Fibroblast of upper back skin (primary cell): ENCODE measurements at regions not wholly inside any gene's neighbourhood (a gene's known extent, or its start where the extent isn't known, plus 50 kb on each side); places are given as distances from the start of the nearest gene placed in this dataset.
A peak's percentile ranks its signal among the peaks of the same experiment; 100 is the strongest.
"Not testable (repeated sequence)": the region's sequence is repeated elsewhere in the genome, so short reads cannot be mapped to it uniquely, and the experiment has no call there.

Experiments
- DNase-seq: peaks from one replicate; pipeline ENCODE4 v3.0.0-alpha.2; 2013

DNA sequence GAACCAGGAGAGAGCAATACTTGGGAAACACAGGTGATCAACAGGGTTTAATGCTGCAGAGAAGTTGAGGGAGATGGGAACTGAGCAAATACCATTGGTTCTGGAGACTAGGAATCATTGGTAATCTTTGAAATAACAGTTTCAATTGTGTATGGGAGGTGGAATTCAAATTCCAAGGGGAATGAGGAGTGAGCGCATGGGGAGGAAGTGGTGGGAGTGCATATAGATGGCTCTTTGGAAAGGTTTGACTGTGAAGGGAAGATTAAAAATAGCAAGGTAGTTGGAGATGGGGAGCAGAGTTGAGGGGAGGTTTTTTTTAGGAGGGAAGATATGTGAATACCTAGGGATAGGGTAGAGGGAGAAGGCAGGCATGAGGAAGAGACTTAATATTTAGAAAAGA, 51.1 kb upstream of the ROPN1 start:
- no peak for DNase-seq

DNA sequence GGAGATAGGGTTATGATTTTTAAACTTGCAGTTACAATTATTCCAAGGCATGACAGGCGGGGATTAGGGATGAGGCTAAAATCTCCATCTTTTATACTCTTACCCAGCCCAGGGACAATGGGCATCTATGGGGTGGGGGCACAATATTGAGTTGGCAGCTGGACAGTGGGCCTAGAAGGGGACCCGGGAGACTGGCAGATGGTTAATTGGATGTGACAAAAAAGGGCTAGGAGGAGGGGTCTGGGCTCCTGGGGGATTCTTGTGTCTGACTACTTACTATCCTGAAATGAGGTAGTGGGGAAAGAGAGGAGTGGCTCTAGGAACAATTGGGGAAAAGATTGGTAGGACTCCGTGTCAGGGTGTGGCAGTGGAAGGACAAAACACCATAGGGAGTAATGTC, 53.0 kb upstream of the ROPN1 start:
- no peak for DNase-seq

DNA sequence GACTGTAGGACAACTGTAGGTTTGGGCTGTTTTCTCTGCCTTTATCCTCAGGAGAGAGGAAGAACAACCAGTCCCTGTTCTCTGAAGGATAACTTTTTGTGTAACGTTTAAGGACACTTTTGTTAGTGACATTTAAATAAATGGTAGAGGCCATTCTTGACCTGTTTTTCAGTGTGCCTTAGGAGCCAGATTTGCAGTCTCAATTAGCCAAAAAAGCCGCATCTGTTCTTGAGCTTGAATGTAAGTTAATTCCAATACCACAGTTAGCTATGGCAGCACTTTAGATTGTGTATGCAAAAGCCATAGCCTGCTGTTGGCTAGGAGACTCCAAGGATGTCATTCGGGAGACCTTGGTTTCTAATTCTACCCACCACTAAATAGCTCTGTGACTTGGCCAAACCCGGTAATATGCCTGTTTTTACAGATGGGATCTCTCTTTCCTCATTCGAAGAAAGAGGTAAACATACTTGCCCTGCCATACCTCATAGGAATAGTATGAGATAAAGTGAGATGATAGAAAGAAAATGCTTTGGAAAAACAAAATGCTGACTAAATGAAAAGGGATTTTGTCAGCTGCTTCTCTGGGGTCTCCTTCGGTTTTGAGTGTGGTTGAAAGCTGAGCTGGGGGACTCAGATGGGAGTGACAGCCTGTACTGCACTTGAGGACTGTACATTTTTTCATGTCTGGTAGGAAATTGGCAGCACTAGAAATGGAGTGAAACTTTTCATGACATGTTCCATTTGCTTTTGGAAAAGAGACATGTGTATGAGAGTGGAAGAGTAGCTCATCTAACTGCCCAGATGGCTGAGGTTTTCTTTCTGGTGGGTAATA, 57.3 kb upstream of the ROPN1 start:
- DNase-seq = no peak

DNA sequence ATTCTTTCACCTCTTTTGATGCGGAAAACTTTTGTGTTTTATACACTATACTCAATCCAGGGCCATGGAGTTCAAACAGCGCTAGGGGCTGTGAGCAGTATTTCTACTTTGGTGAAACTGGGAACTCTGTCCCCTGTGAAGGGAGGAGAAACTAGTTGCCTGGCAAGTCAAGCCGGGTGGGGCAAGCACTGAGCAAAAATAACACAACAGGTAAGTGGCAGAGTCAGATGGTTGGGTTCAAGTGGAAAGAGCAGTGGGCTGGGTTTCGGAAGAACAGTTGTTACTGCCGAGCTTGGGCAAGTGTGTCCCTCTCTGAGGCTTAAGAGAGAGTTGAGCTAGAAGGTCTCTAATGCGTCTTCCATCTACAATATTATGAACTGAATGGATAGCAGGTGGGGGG, 59.7 kb upstream of the ROPN1 start:
- no peak for DNase-seq

DNA sequence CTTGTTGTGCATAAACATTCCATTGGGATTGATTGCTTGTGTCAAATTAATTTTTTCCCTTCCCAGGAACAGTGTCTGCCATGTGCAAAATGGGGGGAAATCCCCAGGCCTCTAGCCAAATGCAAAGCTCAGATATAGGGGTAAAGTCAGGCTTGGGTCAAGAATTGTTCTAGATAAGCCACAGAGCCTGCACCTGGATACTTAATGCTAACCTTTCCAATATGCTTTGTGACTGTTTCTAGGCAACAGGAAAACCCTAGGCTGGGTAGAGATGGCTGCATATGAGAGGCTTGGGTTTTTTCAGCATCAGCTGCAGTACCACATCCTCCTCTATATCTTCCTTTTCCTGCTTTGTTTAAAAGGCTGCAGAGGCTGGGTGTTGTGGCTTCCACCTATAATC, 61.9 kb upstream of the ROPN1 start:
- no peak for DNase-seq

DNA sequence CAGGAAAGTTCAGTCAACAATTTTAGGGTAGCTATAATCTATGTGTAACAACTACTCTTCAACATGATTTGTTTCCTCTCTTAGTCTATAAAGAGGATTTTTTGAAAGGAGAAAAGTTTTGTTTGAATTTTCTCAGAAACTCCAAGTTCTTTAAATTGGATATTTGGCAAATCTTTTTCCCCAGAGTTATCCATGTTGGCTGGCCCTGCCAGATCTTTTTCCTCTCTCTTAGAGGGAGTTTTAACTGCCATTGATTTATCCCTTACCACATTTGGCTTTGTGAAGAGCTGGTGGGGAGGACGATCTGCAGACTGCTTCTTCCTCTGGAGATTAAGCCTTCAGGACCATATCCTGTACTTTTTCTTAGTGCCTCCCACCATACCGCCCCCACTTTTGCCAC, 64.9 kb upstream of the ROPN1 start:
- DNase-seq = no peak

DNA sequence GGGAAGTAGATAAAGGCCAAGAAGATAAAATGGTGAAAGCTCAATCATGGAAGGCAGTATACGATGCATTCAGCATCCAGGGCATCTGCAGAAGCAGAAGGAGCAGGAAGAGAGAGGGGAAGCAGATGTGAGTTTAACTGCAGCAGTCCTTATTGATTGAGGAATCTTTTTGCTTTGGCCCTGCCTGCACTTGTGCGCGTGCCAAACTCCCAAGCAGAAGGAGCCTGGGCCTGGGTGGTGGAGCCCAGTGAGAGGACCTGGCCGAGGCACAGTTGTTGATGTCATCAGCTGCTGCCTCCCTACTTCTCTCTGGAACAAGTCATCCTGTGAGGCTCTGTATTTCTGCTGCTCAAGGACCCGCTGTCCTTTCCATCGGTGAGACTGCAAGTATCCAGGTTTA, 65.5 kb upstream of the ROPN1 start:
- no peak for DNase-seq

DNA sequence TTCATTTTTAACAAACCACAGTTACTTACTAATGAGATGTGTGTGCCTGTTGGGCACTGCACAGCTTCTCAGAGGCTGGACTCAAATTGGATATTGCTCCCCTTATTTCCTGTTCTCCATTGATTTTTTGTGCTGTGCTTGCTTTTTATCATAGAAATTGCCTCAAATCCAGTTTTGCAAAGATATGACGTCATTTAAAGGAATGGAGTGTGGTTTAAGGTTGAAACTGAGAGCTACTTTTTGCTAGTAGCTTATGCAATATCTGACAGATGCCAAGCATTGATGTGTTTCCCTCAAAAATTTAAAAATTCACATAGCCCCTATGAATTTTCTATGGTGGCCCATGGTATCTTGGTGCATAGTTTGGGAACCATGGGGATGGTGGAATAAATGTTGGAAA, 67.7 kb upstream of the ROPN1 start:
- peak; percentile 80 for DNase-seq

DNA sequence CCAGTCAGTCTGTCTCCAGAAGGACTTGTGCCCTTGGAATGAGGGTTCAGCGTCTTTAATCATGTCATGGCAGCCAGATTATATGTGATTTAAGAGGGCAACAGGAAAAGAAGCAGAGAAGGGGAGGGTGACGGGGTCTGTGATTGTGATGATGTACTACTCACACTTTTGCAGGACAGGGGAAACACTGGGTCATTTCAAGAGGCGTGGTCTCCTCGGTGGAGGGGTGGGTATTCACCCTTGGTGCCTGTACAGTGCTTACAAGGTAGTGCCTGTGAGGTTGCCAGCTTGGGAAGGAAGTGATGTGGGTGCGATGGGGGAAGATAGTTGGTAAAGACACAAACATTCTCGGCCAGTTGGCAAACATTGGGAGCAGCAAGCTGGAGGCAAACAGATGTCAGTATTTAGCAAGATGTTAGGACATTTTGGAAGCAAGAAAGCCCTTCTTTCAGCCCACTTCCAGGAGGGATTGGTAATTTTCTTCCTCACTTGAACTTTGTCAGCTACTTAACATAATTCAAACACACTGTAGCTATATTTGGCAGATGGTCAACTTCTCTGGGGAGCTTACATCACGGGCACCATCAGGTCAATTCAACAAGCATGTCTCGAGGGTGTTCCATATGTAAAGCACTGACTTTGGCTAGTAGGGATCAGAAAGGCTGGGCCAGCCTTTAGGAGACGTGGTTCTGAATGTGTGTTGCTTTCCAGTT, 71.4 kb upstream of the ROPN1 start:
- peak; percentile 77 for DNase-seq

DNA sequence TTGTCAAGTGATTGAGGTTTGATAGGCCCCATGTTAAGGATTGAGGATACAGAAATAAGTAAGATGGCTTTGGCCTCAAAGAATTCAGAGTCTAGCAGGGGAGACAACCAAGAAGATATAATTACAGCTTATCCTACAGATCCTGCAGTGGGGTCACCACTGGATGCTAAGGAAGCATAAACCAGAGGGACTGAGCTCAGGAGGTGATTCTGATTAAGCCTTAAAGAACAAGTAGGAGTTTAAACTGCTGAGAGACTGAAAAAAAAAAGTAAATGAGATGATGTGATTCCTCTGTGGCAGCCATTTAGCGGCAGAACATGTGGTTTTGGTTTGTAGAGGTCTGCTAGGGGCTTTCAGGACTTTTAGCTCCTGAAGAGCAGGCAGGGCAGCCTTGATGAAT, 72.1 kb upstream of the ROPN1 start:
- DNase-seq = peak; percentile 48

DNA sequence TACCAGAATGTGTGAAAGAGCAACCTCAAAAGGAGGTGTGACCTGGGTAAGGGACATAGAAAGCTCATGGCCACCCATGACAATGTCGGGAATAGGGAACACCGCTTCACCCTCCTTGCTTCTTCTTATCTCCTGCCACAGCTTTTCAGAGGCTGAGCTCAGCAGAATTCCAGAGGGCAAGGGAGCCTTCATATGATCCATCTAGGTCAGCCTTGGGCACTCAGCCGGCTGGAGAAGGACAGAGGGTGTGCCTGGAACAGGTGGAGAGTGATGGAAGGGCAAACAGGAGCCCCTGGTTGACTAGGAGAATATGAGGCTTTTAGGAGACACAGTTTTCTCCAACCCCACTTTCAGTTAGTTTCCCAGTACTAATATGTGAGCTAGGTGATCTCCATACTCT, 74.6 kb upstream of the ROPN1 start:
- not testable (repeated sequence) for DNase-seq

DNA sequence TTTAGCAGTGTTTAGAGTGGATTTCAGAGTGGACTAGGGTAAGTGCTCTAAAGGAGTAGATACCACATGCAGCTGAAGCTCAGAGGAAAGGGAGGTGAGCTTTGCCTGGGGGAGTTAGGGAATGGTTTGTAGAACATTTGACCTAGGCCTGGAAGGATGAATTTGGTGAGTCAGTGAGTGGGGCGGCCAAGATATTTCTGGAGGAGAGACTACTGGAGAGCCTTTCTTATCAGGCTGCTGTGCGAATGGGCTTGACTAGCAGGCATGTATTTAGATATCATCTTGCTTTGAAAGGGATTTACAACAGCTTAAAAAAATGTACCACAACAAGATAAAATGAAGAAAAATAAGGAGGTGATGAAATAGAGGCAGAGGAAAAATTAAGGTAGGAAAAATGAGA, 77.8 kb upstream of the ROPN1 start:
- not testable (repeated sequence) for DNase-seq

DNA sequence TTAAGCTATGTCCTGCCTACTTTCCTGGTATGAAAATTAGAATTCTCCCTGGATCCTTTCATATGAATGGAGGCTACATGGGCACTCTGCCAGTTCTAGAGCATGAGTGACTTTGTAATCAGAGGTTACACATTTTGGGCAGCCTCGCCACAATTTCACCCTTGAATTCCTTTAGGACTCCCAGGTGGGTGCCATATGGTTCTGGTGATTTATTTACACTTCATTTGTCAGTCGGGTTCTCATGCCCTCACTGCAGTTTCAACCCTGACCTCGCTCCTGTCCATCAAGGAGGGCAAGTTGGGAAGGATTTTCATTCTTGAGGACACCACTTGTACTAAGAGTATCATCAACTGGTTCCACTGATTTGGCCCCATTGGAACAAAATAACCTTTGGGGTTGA, 83.2 kb upstream of the ROPN1 start:
- not testable (repeated sequence) for DNase-seq

DNA sequence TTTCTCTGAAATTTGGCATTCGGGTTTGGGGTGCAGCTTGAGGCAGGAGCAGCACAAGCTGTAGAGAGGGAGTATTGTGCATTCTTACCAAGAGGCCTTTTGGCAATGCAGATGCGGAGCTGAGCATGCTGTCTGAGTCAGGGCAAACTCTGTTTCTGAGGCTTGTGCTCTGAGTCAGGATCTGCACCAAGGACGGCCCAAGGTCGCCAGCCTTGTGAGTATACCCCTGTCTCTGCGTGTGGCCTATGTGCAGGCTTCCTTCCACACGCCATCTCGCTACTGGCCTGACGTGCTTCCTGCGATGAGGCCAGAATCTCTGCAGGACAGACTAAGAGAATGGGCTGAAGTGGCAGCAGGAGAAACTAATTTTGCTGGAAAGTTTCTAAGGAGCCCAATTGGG, 83.8 kb upstream of the ROPN1 start:
- no peak for DNase-seq

DNA sequence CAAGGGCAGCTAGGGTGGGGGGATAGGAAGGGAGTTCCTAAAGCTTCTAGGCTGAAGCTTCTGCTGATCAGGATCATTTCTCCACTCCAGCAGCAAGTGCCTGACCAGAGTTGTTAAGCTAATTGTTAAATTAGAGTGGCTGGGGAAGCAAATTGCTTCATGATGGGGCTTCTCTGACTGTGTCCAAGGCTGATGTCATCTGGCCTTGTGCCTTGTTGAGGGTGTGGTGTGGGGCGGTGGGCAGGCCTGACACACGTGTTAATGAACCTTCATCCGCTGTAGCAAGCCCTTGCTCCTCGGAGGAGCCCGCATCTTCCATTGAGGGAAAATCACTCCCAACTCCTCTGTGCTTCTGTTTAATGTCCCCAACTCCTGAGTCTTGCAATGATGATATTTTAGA, 84.3 kb upstream of the ROPN1 start:
- no peak for DNase-seq

DNA sequence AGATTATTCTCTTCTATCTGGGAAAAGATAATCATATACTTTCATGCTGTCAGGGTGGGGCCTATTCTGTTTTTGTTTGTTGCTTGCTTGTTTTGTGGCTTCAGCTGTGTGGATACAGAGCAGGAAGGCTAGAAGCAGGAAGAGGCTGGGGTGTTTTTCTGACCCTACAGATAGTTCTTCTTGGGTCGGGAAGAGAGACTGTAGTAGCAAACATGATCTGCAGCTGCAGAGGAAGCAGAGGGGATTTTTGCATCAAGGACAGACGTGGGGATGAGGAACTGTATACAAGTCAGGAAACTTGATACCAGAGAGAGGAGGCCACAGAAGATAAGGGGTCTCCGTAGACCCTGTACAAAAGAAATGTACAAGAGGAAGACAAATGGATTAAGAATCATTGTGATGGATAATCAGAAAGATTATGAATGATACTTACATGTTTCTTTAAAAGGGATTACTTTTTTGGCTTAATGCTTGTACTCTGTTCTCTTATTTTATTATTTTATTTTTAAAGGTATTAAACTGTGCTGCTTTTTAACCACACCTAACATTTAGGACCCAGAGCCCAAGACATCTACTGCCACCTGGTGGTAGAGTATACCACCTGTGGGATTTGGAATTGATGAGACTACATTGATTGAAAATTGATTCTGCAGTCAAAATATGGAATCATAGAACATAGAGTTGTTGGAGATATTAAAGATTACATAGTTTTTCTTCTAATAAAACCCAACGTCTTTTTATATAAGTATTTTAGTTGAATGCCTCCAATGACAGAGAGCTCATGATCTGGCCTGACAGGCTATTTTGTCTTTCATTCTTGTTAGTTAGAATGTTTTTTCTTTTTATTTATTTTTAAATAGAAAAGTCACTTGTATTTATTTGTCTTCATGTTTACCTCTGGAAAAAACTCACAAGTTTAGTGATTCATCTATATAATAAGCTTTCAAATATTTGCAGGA, 87.3 kb upstream of the ROPN1 start:
- DNase-seq = peak; percentile 52

DNA sequence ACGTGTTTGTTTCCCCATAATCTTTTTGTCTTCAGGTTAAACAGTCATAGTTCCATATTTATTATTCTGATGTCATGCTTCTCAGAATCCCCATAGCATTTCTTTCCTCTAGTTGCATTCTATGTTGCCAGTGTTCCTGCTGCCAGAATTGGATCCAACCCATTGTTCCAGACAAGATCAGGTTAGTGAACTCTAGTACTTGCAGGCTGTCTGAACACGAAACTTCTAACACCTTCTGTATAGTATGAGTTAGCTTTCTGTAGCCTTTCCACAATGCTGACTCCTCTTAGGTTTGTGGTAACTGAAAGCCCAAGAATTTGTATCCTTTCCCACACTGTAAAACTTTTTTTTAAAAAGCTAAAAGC, 88.0 kb upstream of the ROPN1 start:
- no peak for DNase-seq

DNA sequence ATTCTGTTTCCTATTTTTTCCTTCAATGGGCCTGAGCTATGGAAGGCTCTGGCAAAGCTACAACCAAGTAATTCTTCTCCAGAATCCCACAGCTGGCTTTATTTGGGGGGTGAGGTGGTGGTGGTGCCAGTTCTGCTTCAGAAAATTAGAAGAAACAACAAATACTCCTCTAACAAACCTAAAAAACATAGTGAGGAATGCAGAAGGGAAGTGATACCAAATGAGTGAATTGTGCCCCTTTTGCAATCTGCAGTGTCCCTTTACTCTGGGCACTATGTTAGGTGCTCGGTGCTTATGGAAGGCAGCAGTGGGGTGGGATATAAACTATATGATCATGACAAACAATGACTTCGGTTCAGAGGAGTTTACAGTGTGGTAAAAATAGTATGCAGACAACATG, 90.4 kb upstream of the ROPN1 start:
- DNase-seq = no peak

DNA sequence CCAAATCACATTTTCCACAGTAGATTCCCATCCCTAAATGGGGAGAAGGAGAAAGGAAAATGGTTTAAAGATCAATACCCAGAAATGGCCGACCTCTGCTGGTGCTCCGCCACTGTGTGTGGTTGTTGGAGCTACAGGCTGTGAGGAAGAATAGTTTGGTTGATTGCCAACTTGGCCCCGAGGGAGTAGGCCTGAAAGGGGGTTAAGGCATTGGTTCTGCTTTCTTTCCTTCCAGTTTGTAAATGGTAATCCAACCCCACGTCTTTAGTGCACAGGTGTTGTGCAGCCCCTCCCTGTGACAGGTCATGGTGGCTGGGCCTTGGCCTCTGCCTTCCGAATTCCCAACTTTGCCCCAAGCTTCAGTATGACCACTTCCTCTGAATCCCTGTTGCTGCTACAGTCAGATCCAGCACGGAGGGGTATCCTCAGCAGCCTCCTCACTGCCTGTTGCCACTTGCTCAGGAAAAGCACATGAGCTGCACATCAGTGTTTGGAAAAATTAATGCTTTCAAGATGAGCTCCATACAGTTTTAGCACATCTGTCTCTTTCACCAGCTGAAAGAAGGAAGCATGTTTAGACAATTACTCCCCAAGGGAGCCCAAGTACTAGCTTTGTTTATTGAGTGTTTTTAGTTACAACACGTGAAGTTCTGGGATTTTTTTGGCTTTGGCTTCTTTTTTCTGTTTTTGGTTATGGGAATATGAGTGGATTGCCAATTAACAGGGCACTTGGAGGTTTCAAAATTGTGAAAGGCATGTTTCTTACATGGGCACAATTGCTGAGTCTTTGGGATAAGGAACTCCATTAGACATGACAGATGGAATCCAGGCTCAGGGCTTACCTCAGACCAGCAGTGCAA, 92.3 kb upstream of the ROPN1 start:
- DNase-seq = peak; percentile 59

DNA sequence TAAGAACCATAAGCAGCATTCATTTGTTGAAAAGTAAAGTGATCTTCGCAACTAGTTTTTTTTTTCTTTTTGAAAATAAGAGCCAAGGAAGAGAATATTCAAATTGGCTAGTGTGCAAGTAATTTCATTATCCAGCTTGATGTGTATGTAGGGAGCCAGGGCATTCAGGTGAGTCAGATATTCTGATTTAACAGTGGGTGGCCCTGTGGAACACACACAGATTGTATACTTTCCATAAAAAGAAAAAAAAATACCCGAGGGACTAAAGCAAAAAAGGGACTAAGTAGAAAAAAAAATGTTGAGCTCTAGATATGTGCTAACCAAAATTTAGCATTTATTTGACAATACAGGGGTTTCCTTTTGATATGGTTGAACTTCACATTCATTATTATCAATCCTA, 96.9 kb upstream of the ROPN1 start:
- no peak for DNase-seq

DNA sequence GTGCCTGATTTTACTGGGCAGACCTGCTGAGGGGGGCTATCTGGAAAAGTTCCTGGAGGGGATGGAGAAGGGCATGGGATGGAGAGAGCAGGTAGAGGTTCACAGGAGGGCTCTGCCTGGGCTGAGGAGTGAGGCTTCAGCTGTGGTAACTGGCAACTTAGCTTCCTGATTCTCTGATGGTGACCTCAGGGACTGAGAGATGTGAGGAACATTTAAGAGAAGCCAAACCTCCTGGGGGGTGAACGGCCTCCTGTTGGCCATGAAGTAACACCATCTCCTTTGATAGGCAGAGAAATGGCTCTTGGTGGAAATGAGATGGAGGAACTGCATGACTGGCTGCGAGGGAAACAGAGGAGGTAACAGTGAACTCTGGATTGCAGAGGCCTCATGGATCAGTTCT, 97.3 kb upstream of the ROPN1 start:
- peak; percentile 13 for DNase-seq

DNA sequence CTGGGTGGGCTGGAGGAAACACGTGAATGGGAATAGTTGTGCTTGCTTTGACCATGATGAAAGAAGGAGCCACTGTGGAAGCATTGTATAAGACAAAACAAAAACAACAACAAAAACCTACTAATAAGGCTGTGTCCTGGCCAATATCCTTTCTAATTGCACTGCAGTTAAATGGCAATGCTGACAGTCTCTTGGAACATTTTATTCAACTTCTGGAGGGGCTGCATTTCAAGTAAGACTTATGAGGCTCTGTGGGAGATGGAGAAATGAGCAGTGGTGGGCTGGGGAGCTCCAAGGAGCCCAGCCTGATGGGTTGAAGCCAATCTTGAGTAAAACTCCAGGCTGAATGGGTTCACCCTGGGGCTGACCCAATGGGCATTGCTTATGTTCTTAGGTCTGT, 99.8 kb upstream of the ROPN1 start:
- DNase-seq = no peak

DNA sequence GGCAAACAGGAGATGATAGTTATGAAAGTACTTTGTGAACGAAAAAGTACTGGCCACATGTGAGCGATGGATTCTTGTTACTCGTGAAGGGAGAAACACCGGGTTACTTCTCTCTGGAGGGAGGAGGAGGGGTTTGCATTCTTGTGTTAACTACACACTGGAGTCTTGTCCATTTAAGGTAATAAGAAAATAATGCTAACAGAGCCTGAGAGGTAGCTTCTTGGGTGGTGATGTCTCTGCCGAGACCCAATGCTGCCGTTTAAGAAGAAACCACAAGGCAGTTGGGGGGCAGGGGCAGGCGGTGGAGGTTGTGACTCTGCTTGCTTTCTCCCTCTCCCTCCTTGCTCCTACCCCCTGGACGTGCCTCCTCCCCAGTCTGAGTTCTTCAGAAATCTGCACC, 100.9 kb upstream of the ROPN1 start:
- DNase-seq = peak; percentile 94
